SK-N-SH treated with all-trans-retinoic acid at 6 μM for 48 hours (cell line): ENCODE measurements at regions not wholly inside any gene's neighbourhood (a gene's known extent, or its start where the extent isn't known, plus 50 kb on each side); places are given as distances from the start of the nearest gene placed in this dataset.
"Not testable (repeated sequence)": the region's sequence is repeated elsewhere in the genome, so short reads cannot be mapped to it uniquely, and the experiment has no call there.

ENCODE experiments used
- ARNTL ChIP-seq: fragments of 450-650 bp; formaldehyde crosslinking; IDR thresholded peaks from 2 replicates; pipeline ENCODE4 v1.5.0; 2020; ENCODE audit warnings: low read depth, mild to moderate bottlenecking, moderate library complexity, borderline replicate concordance
- ISL1 ChIP-seq: fragments of 250-450 bp; sonication (Bioruptor Pico); IDR thresholded peaks from 2 replicates; pipeline ENCODE4 v2.1.2; 2022; ENCODE audit warnings: mild to moderate bottlenecking, moderate library complexity
- PPARA ChIP-seq: fragments of 250-450 bp; sonication (Bioruptor Pico); IDR thresholded peaks from 2 replicates; pipeline ENCODE4 v1.5.0; 2020; ENCODE audit warnings: mild to moderate bottlenecking, borderline replicate concordance
- RARB ChIP-seq: fragments of 250-450 bp; sonication (Bioruptor Pico); IDR thresholded peaks from 2 replicates; pipeline ENCODE4 v1.8.0; 2021; ENCODE audit warnings: mild to moderate bottlenecking, moderate library complexity
- TCF4 ChIP-seq: fragments of 250-450 bp; sonication (Bioruptor Pico); IDR thresholded peaks from 2 replicates; pipeline ENCODE4 v1.8.0; 2021; ENCODE audit warnings: mild to moderate bottlenecking, moderate library complexity, borderline replicate concordance
- ZC3H10 ChIP-seq: fragments of 250-450 bp; sonication (Bioruptor Pico); IDR thresholded peaks from 2 replicates; pipeline ENCODE4 v1.5.1; 2021; ENCODE audit warnings: mild to moderate bottlenecking, moderate library complexity
- ZFP30 ChIP-seq: fragments of 450-650 bp; formaldehyde crosslinking; IDR thresholded peaks from 2 replicates; pipeline ENCODE4 v1.5.0; 2022; ENCODE audit warnings: mild to moderate bottlenecking, moderate library complexity
- ZNF8 ChIP-seq: fragments of 450-650 bp; formaldehyde crosslinking; IDR thresholded peaks from 2 replicates; pipeline ENCODE4 v1.5.0; 2020; ENCODE audit warnings: mild to moderate bottlenecking, moderate library complexity
- TF ChIP-seq, protein P1 (sequence below): fragments of 250-450 bp; sonication (Bioruptor Pico); IDR thresholded peaks from 2 replicates; pipeline ENCODE4 v1.5.0; 2020; ENCODE audit warnings: mild to moderate bottlenecking, moderate library complexity
- TF ChIP-seq, protein P2 (sequence below): fragments of 250-450 bp; sonication (Bioruptor Pico); IDR thresholded peaks from 2 replicates; pipeline ENCODE4 v1.8.0; 2021; ENCODE audit warnings: low read depth, mild to moderate bottlenecking, moderate library complexity, borderline replicate concordance
- TF ChIP-seq, protein P3 (sequence below): fragments of 250-450 bp; sonication (Bioruptor Pico); IDR thresholded peaks from 2 replicates; pipeline ENCODE4 v1.8.0; 2020; ENCODE audit warnings: mild to moderate bottlenecking, moderate library complexity, borderline replicate concordance
- TF ChIP-seq, protein P4 (sequence below): fragments of 250-450 bp; sonication (Bioruptor Pico); IDR thresholded peaks from 2 replicates; pipeline ENCODE4 v1.5.1; 2020; ENCODE audit warnings: low read depth, mild to moderate bottlenecking, moderate library complexity

DNA sequence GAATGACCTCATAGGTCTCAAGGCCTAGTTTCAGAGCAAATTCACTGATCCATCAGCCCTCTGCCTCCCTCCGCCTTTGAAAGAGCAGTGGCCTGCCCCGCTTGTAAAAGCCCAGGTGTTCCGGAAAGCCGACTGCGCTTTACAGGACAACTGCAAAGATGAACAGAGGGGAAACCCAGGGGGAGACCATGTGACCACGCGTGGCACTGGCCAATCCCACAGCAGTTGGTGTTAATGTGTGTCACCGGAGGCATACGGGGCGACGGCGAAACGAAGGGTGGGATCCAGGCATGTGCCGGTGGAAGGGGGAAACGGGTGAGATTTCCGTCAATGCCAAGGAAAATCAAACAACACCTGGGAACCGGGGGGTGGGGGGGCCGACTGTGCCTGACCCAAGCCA, 684.4 kb upstream of the TPTE start:
- not testable (repeated sequence) for TF ChIP-seq ISL1, TCF4, ZNF8, PPARA, RARB, ZFP30, ZC3H10, ARNTL (CRISPR knock-in tag)
- TF ChIP-seq, protein P1, sequence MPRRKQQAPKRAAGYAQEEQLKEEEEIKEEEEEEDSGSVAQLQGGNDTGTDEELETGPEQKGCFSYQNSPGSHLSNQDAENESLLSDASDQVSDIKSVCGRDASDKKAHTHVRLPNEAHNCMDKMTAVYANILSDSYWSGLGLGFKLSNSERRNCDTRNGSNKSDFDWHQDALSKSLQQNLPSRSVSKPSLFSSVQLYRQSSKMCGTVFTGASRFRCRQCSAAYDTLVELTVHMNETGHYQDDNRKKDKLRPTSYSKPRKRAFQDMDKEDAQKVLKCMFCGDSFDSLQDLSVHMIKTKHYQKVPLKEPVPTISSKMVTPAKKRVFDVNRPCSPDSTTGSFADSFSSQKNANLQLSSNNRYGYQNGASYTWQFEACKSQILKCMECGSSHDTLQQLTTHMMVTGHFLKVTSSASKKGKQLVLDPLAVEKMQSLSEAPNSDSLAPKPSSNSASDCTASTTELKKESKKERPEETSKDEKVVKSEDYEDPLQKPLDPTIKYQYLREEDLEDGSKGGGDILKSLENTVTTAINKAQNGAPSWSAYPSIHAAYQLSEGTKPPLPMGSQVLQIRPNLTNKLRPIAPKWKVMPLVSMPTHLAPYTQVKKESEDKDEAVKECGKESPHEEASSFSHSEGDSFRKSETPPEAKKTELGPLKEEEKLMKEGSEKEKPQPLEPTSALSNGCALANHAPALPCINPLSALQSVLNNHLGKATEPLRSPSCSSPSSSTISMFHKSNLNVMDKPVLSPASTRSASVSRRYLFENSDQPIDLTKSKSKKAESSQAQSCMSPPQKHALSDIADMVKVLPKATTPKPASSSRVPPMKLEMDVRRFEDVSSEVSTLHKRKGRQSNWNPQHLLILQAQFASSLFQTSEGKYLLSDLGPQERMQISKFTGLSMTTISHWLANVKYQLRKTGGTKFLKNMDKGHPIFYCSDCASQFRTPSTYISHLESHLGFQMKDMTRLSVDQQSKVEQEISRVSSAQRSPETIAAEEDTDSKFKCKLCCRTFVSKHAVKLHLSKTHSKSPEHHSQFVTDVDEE (CRISPR knock-in tag), result not testable (repeated sequence)
- TF ChIP-seq, protein P2, sequence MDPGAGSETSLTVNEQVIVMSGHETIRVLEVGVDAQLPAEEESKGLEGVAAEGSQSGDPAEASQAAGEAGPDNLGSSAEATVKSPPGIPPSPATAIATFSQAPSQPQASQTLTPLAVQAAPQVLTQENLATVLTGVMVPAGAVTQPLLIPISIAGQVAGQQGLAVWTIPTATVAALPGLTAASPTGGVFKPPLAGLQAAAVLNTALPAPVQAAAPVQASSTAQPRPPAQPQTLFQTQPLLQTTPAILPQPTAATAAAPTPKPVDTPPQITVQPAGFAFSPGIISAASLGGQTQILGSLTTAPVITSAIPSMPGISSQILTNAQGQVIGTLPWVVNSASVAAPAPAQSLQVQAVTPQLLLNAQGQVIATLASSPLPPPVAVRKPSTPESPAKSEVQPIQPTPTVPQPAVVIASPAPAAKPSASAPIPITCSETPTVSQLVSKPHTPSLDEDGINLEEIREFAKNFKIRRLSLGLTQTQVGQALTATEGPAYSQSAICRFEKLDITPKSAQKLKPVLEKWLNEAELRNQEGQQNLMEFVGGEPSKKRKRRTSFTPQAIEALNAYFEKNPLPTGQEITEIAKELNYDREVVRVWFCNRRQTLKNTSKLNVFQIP (CRISPR knock-in tag), result not testable (repeated sequence)
- TF ChIP-seq, protein P3, sequence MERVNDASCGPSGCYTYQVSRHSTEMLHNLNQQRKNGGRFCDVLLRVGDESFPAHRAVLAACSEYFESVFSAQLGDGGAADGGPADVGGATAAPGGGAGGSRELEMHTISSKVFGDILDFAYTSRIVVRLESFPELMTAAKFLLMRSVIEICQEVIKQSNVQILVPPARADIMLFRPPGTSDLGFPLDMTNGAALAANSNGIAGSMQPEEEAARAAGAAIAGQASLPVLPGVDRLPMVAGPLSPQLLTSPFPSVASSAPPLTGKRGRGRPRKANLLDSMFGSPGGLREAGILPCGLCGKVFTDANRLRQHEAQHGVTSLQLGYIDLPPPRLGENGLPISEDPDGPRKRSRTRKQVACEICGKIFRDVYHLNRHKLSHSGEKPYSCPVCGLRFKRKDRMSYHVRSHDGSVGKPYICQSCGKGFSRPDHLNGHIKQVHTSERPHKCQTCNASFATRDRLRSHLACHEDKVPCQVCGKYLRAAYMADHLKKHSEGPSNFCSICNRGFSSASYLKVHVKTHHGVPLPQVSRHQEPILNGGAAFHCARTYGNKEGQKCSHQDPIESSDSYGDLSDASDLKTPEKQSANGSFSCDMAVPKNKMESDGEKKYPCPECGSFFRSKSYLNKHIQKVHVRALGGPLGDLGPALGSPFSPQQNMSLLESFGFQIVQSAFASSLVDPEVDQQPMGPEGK, result not testable (repeated sequence)
- TF ChIP-seq, protein P4, sequence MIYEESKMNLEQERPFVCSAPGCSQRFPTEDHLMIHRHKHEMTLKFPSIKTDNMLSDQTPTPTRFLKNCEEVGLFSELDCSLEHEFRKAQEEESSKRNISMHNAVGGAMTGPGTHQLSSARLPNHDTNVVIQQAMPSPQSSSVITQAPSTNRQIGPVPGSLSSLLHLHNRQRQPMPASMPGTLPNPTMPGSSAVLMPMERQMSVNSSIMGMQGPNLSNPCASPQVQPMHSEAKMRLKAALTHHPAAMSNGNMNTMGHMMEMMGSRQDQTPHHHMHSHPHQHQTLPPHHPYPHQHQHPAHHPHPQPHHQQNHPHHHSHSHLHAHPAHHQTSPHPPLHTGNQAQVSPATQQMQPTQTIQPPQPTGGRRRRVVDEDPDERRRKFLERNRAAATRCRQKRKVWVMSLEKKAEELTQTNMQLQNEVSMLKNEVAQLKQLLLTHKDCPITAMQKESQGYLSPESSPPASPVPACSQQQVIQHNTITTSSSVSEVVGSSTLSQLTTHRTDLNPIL (CRISPR knock-in tag), result not testable (repeated sequence)
